Endothelial cell of umbilical vein (primary cell): ENCODE measurements at regions not wholly inside any gene's neighbourhood (a gene's known extent, or its start where the extent isn't known, plus 50 kb on each side); places are given as distances from the start of the nearest gene placed in this dataset.

ENCODE experiments used
- BruUV-seq: library from RNA; stranded (reverse); fragments of 400-500 nt; replicated peaks from 2 replicates; lab custom pipeline; 2021; lab: Mats Ljungman, UMichigan
- CTCF ChIA-PET: fragments of 300-600, 350-600 bp; sonication (Branson Sonifier 250); formaldehyde crosslinking; loops from one replicate; lab custom pipeline; 2021; ENCODE audit warnings: antibody characterized with exemption, inconsistent platforms; lab: Charles Lee
- POLR2A ChIA-PET: fragments of 300-600, 350-600 bp; sonication (Branson Sonifier 250); formaldehyde crosslinking; loops from one replicate; lab custom pipeline; 2021; ENCODE audit warnings: antibody characterized with exemption, inconsistent platforms; lab: Charles Lee
- DNase-seq: peaks from one replicate; pipeline ENCODE4 v3.0.0-alpha.2; 2011; ENCODE audit warnings: low read depth, low spot score
- FAIRE-seq: peaks from 2 replicates; lab custom pipeline; 2011; peaks lifted over from hg19 to GRCh38; lab: Jason Lieb, UNC
- H2AFZ ChIP-seq: 2 replicates; pipeline ENCODE4 v1.6.0; 2012; ENCODE audit warnings: low read depth, low read length, control low read depth, inconsistent platforms
- H3K27ac ChIP-seq: 2 replicates; pipeline ENCODE4 v1.5.1; 2011; ENCODE audit warnings: low read depth, mild to moderate bottlenecking, control low read depth, low read length, moderate library complexity; ENCODE audit not compliant: insufficient read depth
- H3K27me3 ChIP-seq, 2 experiments: 2 replicates each; pipeline versions ENCODE4 v1.6.0 to v1.6.1; 2011; ENCODE audit warnings: low read length in 2 of 2, mixed read lengths in 1 of 2; ENCODE audit not compliant: control insufficient read depth in 2 of 2, insufficient read depth in 2 of 2
- H3K36me3 ChIP-seq, 2 experiments: 2 replicates in 1 of 2; 3 replicates in 1 of 2; pipeline ENCODE4 v1.5.1; 2011; ENCODE audit warnings: low read length in 2 of 2, mild to moderate bottlenecking in 1 of 2, moderate library complexity in 1 of 2; ENCODE audit not compliant: control insufficient read depth in 2 of 2, insufficient read depth in 2 of 2; ENCODE audit errors: extremely low read depth in 1 of 2
- H3K4me1 ChIP-seq: 3 replicates; pipeline ENCODE4 v1.5.1; 2011; ENCODE audit warnings: mild to moderate bottlenecking, low read length; ENCODE audit not compliant: control insufficient read depth, insufficient read depth; ENCODE audit errors: extremely low read depth
- H3K4me2 ChIP-seq: 2 replicates; pipeline ENCODE4 v1.6.1; 2011; ENCODE audit warnings: low read length, control low read depth, mixed read lengths; ENCODE audit not compliant: insufficient read depth
- H3K4me3 ChIP-seq, 3 experiments: fragments of 200-600 bp in 1 of 3; sonication (generic), shearing (Covaris generic) in 1 of 3; replicated peaks in 1 of 3; 2 replicates each; pipeline ENCODE4 v1.5.1; 2011 to 2016; ENCODE audit warnings: control low read depth in 3 of 3, low read length in 3 of 3, mild to moderate bottlenecking in 2 of 3, inconsistent platforms in 1 of 3, low read depth in 1 of 3, moderate library complexity in 1 of 3; ENCODE audit not compliant: insufficient read depth in 1 of 3
- H3K79me2 ChIP-seq: 2 replicates; pipeline ENCODE4 v1.6.0; 2012; ENCODE audit warnings: low read length, inconsistent platforms; ENCODE audit not compliant: control insufficient read depth, insufficient read depth
- H3K9ac ChIP-seq: replicated peaks from 2 replicates; pipeline ENCODE3; 2011; ENCODE audit warnings: low read length, control low read depth; ENCODE audit not compliant: insufficient read depth; ENCODE audit errors: extremely low read depth
- H3K9me1 ChIP-seq: replicated peaks from 3 replicates; pipeline ENCODE4 v1.6.0; 2011; ENCODE audit warnings: mild to moderate bottlenecking, low read length; ENCODE audit not compliant: control insufficient read depth, insufficient read depth; ENCODE audit errors: extremely low read depth
- H3K9me3 ChIP-seq: replicated peaks from 2 replicates; pipeline ENCODE4 v1.5.1; 2012; ENCODE audit warnings: low read length, inconsistent platforms; ENCODE audit not compliant: control insufficient read depth, insufficient read depth
- H4K20me1 ChIP-seq: replicated peaks from 2 replicates; pipeline ENCODE3; 2011; ENCODE audit warnings: mild to moderate bottlenecking, low read length; ENCODE audit not compliant: control insufficient read depth, insufficient read depth; ENCODE audit errors: extremely low read depth
- EZH2 ChIP-seq: IDR thresholded peaks from 2 replicates; pipeline ENCODE4 v1.6.1; 2012; ENCODE audit warnings: borderline replicate concordance, low read depth, mild to moderate bottlenecking, moderate library complexity, low read length, inconsistent platforms; ENCODE audit not compliant: severe bottlenecking
- FOS ChIP-seq: IDR thresholded peaks from 2 replicates; pipeline ENCODE4 v1.6.1; 2011; ENCODE audit warnings: mild to moderate bottlenecking, low read length, moderate library complexity, borderline replicate concordance; ENCODE audit not compliant: insufficient read depth
- GATA2 ChIP-seq: IDR thresholded peaks from 2 replicates; pipeline ENCODE4 v1.7.0; 2011; ENCODE audit warnings: low read depth, mild to moderate bottlenecking, moderate library complexity, mixed read lengths, low read length; ENCODE audit not compliant: insufficient read length, insufficient read depth
- JUN ChIP-seq: IDR thresholded peaks from 2 replicates; pipeline ENCODE4 v1.6.1; 2011; ENCODE audit warnings: borderline replicate concordance, low read depth; ENCODE audit not compliant: insufficient read length, insufficient read depth
- MYC ChIP-seq: IDR thresholded peaks from one replicate; pipeline ENCODE4 v1.6.1; 2011; ENCODE audit warnings: mild to moderate bottlenecking, low read depth, low read length
- POLR2A ChIP-seq: IDR thresholded peaks from 2 replicates; pipeline ENCODE4 v1.6.1; 2012; ENCODE audit warnings: low read depth, mild to moderate bottlenecking, control low read depth, low read length
- POLR2AphosphoS5 ChIP-seq: IDR thresholded peaks from 2 replicates; pipeline ENCODE4 v1.6.1; 2012; ENCODE audit warnings: low read depth, mild to moderate bottlenecking, control low read depth, low read length, moderate library complexity; ENCODE audit not compliant: insufficient read depth
- dilution Hi-C: fragments of 300-500 bp; cut with MboI; formaldehyde crosslinking; loops from one replicate; pipeline ENCODE4 v1.15.0; 2019; ENCODE audit warnings: low sequenced_read_pairs; ENCODE audit not compliant: extremely low pct_ligation_motif_present
- intact Hi-C: fragments of 100-400 bp; cut with micrococcal nuclease; formaldehyde crosslinking; loops from one replicate; pipeline ENCODE4 v1.10.0; 2022
- TF ChIP-seq, protein P1 (sequence below): IDR thresholded peaks from 2 replicates; pipeline ENCODE4 v1.6.1; 2011; ENCODE audit not compliant: insufficient read depth, insufficient read length
- TF ChIP-seq, protein P2 (sequence below), 2 donors: IDR thresholded peaks; 1 replicate in 1 of 2; 2 replicates in 1 of 2; pipeline ENCODE4 v1.5.1; 2011; ENCODE audit warnings: low read length in 2 of 2, mild to moderate bottlenecking in 2 of 2, moderate library complexity in 2 of 2, control low read depth in 1 of 2, inconsistent platforms in 1 of 2, low read depth in 1 of 2; ENCODE audit not compliant: insufficient read depth in 1 of 2; ENCODE audit errors: extremely low read depth in 1 of 2

DNA sequence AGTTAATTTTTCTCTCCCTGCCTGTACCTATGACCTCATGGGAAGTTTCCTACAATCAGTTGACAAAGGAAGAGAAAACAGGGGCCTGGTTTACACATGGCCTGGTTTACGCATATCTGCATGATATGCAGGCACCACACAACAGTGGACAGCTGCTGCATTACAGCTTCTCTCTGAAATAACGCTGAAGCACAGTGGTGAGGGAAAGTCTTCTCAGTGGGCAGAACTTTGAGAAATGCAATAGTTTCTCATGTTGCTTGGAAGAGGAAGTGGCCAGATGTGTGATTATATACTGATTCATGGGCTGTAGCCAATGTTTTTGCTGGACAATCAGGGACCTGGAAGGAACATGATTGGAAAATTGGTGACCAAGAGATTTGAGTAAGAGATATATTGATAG is 324.1 kb upstream of the GOT2 start:
- intact Hi-C loops (no loop called here), dilution Hi-C loops (no loop called here)
- FAIRE-seq, result no peak
- Histone ChIP-seq H2AFZ (no peak overlapping the region), H3K4me1 (no peaks in the 10 kb centered on the region), H3K9me1 (no peaks in the 10 kb centered on the region), H3K36me3 (no peaks in the 10 kb centered on the region), H3K9me3 (no peaks in the 10 kb centered on the region), H3K27ac (no peak overlapping the region), H3K27me3 (no peaks in the 10 kb centered on the region), H3K79me2 (no peaks in the 10 kb centered on the region), H4K20me1 (no peaks in the 10 kb centered on the region), H3K4me3 (no peak overlapping the region), H3K4me2 (no peak overlapping the region), H3K9ac (no peak overlapping the region)
- ChIA-PET CTCF (no interaction called here), POLR2A (no interaction called here)
- DNase-seq, result no peak
- no TSS peak for BruUV-seq
- no peak for TF ChIP-seq POLR2AphosphoS5
- TF ChIP-seq JUN, result no peak
- no peak for TF ChIP-seq GATA2
- TF ChIP-seq, protein P1, sequence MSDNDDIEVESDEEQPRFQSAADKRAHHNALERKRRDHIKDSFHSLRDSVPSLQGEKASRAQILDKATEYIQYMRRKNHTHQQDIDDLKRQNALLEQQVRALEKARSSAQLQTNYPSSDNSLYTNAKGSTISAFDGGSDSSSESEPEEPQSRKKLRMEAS, result no peak
- no peak for TF ChIP-seq EZH2

DNA sequence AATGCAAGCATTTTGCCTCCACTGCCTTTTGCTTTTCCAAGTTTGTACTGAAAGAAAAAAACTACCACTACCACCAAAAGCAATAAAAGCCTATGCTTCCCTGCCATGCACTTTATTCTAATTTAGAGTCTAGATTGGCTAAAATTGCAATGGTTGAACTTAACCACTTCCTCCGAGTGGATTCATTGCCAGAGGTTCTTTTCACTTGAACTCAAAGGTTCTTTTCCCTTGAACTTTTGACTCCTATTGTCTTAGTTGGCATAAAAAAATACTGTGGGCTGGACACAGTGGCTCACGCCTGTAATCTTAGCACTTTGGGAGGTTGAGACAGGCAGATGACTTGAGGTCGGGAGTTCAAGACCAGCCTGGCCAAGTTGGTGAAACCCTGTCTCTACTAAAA is 319.8 kb upstream of the GOT2 start:
- POLR2A ChIA-PET, result no interaction called here
- intact Hi-C loops (no loop called here), dilution Hi-C loops (no loop called here)
- Histone ChIP-seq H3K36me3 (no peaks in the 10 kb centered on the region), H3K9me1 (no peaks in the 10 kb centered on the region), H3K4me1 (peaks cover 3% of the 10 kb centered on the region), H3K79me2 (no peaks in the 10 kb centered on the region), H2AFZ (no peak overlapping the region), H3K27me3 (no peaks in the 10 kb centered on the region), H4K20me1 (no peaks in the 10 kb centered on the region), H3K4me3 (no peak overlapping the region), H3K27ac (no peak overlapping the region), H3K9me3 (no peaks in the 10 kb centered on the region), H3K4me2 (no peak overlapping the region), H3K9ac (no peak overlapping the region)
- peak; percentile 47 for DNase-seq
- CTCF ChIA-PET, result no interaction called here
- FAIRE-seq, result no peak
- no TSS peak for BruUV-seq
- no peak for TF ChIP-seq GATA2
- TF ChIP-seq JUN, result no peak
- no peak for TF ChIP-seq POLR2A
- TF ChIP-seq, protein P1, result no peak
- TF ChIP-seq, protein P2, sequence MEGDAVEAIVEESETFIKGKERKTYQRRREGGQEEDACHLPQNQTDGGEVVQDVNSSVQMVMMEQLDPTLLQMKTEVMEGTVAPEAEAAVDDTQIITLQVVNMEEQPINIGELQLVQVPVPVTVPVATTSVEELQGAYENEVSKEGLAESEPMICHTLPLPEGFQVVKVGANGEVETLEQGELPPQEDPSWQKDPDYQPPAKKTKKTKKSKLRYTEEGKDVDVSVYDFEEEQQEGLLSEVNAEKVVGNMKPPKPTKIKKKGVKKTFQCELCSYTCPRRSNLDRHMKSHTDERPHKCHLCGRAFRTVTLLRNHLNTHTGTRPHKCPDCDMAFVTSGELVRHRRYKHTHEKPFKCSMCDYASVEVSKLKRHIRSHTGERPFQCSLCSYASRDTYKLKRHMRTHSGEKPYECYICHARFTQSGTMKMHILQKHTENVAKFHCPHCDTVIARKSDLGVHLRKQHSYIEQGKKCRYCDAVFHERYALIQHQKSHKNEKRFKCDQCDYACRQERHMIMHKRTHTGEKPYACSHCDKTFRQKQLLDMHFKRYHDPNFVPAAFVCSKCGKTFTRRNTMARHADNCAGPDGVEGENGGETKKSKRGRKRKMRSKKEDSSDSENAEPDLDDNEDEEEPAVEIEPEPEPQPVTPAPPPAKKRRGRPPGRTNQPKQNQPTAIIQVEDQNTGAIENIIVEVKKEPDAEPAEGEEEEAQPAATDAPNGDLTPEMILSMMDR (IDR thresholded peaks at IDR 0.05; ENCODE audit: extremely low read depth in 1 of 2, insufficient read depth in 1 of 2, low read depth in 1 of 2, low read length in 2 of 2), result no peak
- TF ChIP-seq POLR2AphosphoS5, result no peak
- no peak for TF ChIP-seq FOS
- TF ChIP-seq MYC, result no peak
